GM06990 (cell line): ENCODE measurements at regions not wholly inside any gene's neighbourhood (a gene's known extent, or its start where the extent isn't known, plus 50 kb on each side); places are given as distances from the start of the nearest gene placed in this dataset.
"Not testable (repeated sequence)": the region's sequence is repeated elsewhere in the genome, so short reads cannot be mapped to it uniquely, and the experiment has no call there.

Experiments
- DNase-seq: peaks from one replicate; pipeline ENCODE4 v3.0.0-alpha.2; 2011; ENCODE audit not compliant: insufficient read length; ENCODE audit errors: extremely low read depth
- H3K27me3 ChIP-seq: replicated peaks from 2 replicates; pipeline ENCODE4 v1.6.0; 2011; ENCODE audit warnings: low read length; ENCODE audit not compliant: control insufficient read depth, insufficient read depth
- H3K36me3 ChIP-seq: 2 replicates; pipeline ENCODE4 v1.5.1; 2011; ENCODE audit warnings: low read length; ENCODE audit not compliant: control insufficient read depth, insufficient read depth
- H3K4me3 ChIP-seq: replicated peaks from 2 replicates; pipeline ENCODE4 v1.5.1; 2011; ENCODE audit warnings: low read depth, mild to moderate bottlenecking, control low read depth, low read length
- TF ChIP-seq, protein P1 (sequence below): IDR thresholded peaks from 2 replicates; pipeline ENCODE4 v1.5.1; 2011; ENCODE audit warnings: low read length, control low read depth, mild to moderate bottlenecking, inconsistent platforms; ENCODE audit not compliant: insufficient read depth, poor library complexity, severe bottlenecking

- no peak for DNase-seq
- Histone ChIP-seq H3K27me3 (no peaks in the 10 kb centered on the region), H3K36me3 (no peaks in the 10 kb centered on the region), H3K4me3 (no peak overlapping the region)
- TF ChIP-seq, protein P1, sequence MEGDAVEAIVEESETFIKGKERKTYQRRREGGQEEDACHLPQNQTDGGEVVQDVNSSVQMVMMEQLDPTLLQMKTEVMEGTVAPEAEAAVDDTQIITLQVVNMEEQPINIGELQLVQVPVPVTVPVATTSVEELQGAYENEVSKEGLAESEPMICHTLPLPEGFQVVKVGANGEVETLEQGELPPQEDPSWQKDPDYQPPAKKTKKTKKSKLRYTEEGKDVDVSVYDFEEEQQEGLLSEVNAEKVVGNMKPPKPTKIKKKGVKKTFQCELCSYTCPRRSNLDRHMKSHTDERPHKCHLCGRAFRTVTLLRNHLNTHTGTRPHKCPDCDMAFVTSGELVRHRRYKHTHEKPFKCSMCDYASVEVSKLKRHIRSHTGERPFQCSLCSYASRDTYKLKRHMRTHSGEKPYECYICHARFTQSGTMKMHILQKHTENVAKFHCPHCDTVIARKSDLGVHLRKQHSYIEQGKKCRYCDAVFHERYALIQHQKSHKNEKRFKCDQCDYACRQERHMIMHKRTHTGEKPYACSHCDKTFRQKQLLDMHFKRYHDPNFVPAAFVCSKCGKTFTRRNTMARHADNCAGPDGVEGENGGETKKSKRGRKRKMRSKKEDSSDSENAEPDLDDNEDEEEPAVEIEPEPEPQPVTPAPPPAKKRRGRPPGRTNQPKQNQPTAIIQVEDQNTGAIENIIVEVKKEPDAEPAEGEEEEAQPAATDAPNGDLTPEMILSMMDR: no peak
Observed at GRCh38 chr21:15127437-15127836, 62.6 kb upstream of the NRIP1 start.

GRCh38 chr21:15128267-15128666 is 63.5 kb upstream of the NRIP1 start:
- no peaks in the 10 kb centered on the region for H3K36me3 ChIP-seq
- H3K27me3 ChIP-seq: no peaks in the 10 kb centered on the region
- H3K4me3 ChIP-seq: no peak overlapping the region
- TF ChIP-seq, protein P1: no peak
- no peak for DNase-seq

DNA sequence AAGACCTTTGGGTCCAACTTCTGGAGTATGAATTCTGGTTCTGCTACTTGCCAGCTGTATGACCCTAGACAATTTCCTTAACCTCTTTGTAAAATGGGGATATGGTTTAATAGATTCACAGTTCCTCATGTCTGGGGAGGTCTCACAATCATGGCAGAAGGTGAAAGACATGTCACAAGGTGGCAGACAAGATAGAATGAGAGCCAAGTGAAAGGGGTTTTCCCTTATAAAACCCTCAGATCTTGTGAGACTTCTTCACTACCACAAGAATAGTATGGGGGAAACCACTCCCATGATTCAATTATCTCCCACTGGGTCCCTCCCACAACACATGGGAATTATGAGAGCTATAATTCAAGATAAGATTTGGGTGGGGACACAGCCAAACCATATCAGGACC is 63.9 kb upstream of the NRIP1 start:
- H3K27me3 ChIP-seq, H3K36me3 ChIP-seq, H3K4me3 ChIP-seq, DNase-seq: not testable (repeated sequence)

GRCh38 chr21:15130326-15130725 is 65.5 kb upstream of the NRIP1 start:
- Histone ChIP-seq H3K27me3 (no peaks in the 10 kb centered on the region), H3K36me3 (no peaks in the 10 kb centered on the region), H3K4me3 (no peak overlapping the region)
- TF ChIP-seq, protein P1: no peak
- no peak for DNase-seq

DNA sequence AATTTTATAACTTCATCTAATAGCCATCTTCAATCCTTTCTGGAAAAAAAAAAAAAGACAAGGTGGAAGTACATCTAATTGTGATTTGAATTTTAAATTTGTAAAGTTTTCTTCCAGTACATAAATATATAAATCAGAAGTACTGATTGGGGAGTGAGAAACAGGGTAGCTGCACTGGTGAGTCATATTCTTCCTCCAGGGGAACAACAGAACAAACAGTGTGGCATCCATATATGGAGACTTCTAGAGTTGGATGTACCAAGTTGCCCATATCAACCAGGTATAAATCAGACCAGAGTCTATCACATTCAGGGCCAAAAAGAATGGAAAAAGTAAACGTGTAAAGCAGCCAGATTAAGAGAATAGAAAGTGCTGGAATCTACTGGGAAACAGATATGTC is 66.0 kb upstream of the NRIP1 start:
- no peaks in the 10 kb centered on the region for H3K27me3 ChIP-seq
- H3K36me3 ChIP-seq: no peaks in the 10 kb centered on the region
- no peak for DNase-seq
- H3K4me3 ChIP-seq: no peak overlapping the region
- TF ChIP-seq, protein P1: no peak

GRCh38 chr21:15132781-15133180 is 68.0 kb upstream of the NRIP1 start:
- no peak for DNase-seq
- no peaks in the 10 kb centered on the region for H3K27me3 ChIP-seq
- H3K4me3 ChIP-seq: no peak overlapping the region
- TF ChIP-seq, protein P1: no peak
- H3K36me3 ChIP-seq: no peaks in the 10 kb centered on the region
